GM12878 (cell line): ENCODE measurements at regions not wholly inside any gene's neighbourhood (a gene's known extent, or its start where the extent isn't known, plus 50 kb on each side); places are given as distances from the start of the nearest gene placed in this dataset.

ENCODE experiments used
- ATAC-seq: fragments of 200-7000 bp; cut with Tn5 transposase; 3 replicates; pipeline ENCODE4 v1.9.1; 2020; ENCODE audit warnings: mild to moderate bottlenecking, moderate library complexity
- BruUV-seq: library from RNA; stranded (reverse); fragments of 400-500 nt; replicated peaks from 2 replicates; lab custom pipeline; 2021; lab: Mats Ljungman, UMichigan
- CTCF ChIA-PET: fragments of 300-600 bp; sonication (Branson Sonifier 250); formaldehyde crosslinking; extraction: SDS; loops from one replicate; lab custom pipeline; 2021; ENCODE audit warnings: inconsistent platforms; lab: Yijun Ruan, JAX
- POLR2A ChIA-PET: fragments of 350-600 bp; formaldehyde crosslinking; extraction: SDS; loops from one replicate; lab custom pipeline; 2021; ENCODE audit warnings: inconsistent platforms; lab: Charles Lee
- RAD21 ChIA-PET: fragments of 300-600 bp; sonication (Branson Sonifier 250); formaldehyde crosslinking; loops from one replicate; lab custom pipeline; 2023; ENCODE audit warnings: antibody characterized with exemption; ENCODE audit not compliant: unreplicated experiment; lab: Charles Lee
- SMC1A ChIA-PET: fragments of 300-600 bp; sonication (Branson Sonifier 250); formaldehyde crosslinking; loops from one replicate; lab custom pipeline; 2023; ENCODE audit not compliant: unreplicated experiment, uncharacterized antibody; lab: Charles Lee
- DNase-seq: peaks from one replicate; pipeline ENCODE4 v3.0.0-alpha.2; 2011; ENCODE audit warnings: low read depth, low spot score
- FAIRE-seq: peaks from 3 replicates; lab custom pipeline; 2011; peaks lifted over from hg19 to GRCh38; lab: Jason Lieb, UNC
- H2AFZ ChIP-seq: 2 replicates; pipeline ENCODE4 v1.6.0; 2011; ENCODE audit warnings: low read depth, low read length, control low read depth; ENCODE audit not compliant: control insufficient read depth
- H3K27ac ChIP-seq: 2 replicates; pipeline ENCODE4 v1.5.1; 2011; ENCODE audit warnings: control low read depth; ENCODE audit not compliant: control insufficient read depth, insufficient read depth
- H3K27me3 ChIP-seq, 2 experiments: replicated peaks in 1 of 2; 2 replicates each; pipeline versions ENCODE4 v1.6.0 to v1.6.1; 2011; ENCODE audit warnings: low read length in 1 of 2; ENCODE audit not compliant: control insufficient read depth in 2 of 2, insufficient read depth in 2 of 2
- H3K36me3 ChIP-seq, 2 experiments: 2 replicates each; pipeline ENCODE4 v1.5.1; 2011; ENCODE audit warnings: low read length in 1 of 2; ENCODE audit not compliant: control insufficient read depth in 2 of 2, insufficient read depth in 2 of 2
- H3K4me1 ChIP-seq: 2 replicates; pipeline ENCODE4 v1.6.1; 2011; ENCODE audit warnings: mild to moderate bottlenecking, low read length, moderate library complexity, mixed read lengths; ENCODE audit not compliant: control insufficient read depth, insufficient read depth
- H3K4me2 ChIP-seq: 2 replicates; pipeline ENCODE4 v1.6.0; 2011; ENCODE audit warnings: control low read depth; ENCODE audit not compliant: control insufficient read depth, insufficient read depth
- H3K4me3 ChIP-seq: fragments of 200-600 bp; sonication (generic); 2 replicates; pipeline ENCODE4 v1.5.1; 2016
- H3K79me2 ChIP-seq: 2 replicates; pipeline ENCODE4 v1.6.0; 2011; ENCODE audit warnings: low read length; ENCODE audit not compliant: control insufficient read depth, insufficient read depth
- H3K9ac ChIP-seq: 2 replicates; pipeline ENCODE4 v1.8.0; 2011; ENCODE audit warnings: low read length, control low read depth, mixed read lengths; ENCODE audit not compliant: control insufficient read depth, insufficient read depth
- H3K9me3 ChIP-seq: replicated peaks from 3 replicates; pipeline ENCODE4 v1.5.1; 2011; ENCODE audit warnings: mild to moderate bottlenecking, low read length; ENCODE audit not compliant: control insufficient read depth, insufficient read depth
- H4K20me1 ChIP-seq: 2 replicates; pipeline ENCODE4 v1.6.0; 2011; ENCODE audit not compliant: control insufficient read depth, insufficient read depth
- BACH1 ChIP-seq: fragments of 450-650 bp; IDR thresholded peaks from 2 replicates; pipeline ENCODE4 v1.6.1; 2017; ENCODE audit warnings: mild to moderate bottlenecking, borderline replicate concordance
- BHLHE40 ChIP-seq, 2 experiments: fragments of 450-650 bp in 1 of 2; IDR thresholded peaks; 2 replicates each; pipeline ENCODE4 v1.6.1; 2011 to 2017; ENCODE audit warnings: low read depth in 2 of 2, borderline replicate concordance in 1 of 2, improper control_type of control experiment in 1 of 2, low read length in 1 of 2, mild to moderate bottlenecking in 1 of 2
- CBFB ChIP-seq: IDR thresholded peaks from 2 replicates; pipeline ENCODE4 v1.6.1; 2016; ENCODE audit warnings: antibody characterized with exemption, low read depth
- CHD1 ChIP-seq: IDR thresholded peaks from 2 replicates; pipeline ENCODE4 v1.6.1; 2012; ENCODE audit warnings: low read depth, low read length, improper control_type of control experiment
- JUNB ChIP-seq: IDR thresholded peaks from 2 replicates; pipeline ENCODE4 v1.6.1; 2016; ENCODE audit warnings: antibody characterized with exemption, mild to moderate bottlenecking
- JUND ChIP-seq: IDR thresholded peaks from 2 replicates; pipeline ENCODE4 v1.6.1; 2012; ENCODE audit warnings: low read depth, mild to moderate bottlenecking, low read length, improper control_type of control experiment, moderate library complexity
- KDM1A ChIP-seq: fragments of 200-600 bp; sonication (generic); IDR thresholded peaks from 2 replicates; pipeline ENCODE4 v1.6.1; 2016; ENCODE audit warnings: borderline replicate concordance
- NFYB ChIP-seq: IDR thresholded peaks from 2 replicates; pipeline ENCODE4 v1.6.1; 2011; ENCODE audit warnings: low read depth, mild to moderate bottlenecking, low read length, improper control_type of control experiment, moderate library complexity; ENCODE audit not compliant: insufficient read depth
- PAX5 ChIP-seq: IDR thresholded peaks from 2 replicates; pipeline ENCODE4 v1.6.1; 2011; ENCODE audit warnings: low read depth, low read length, borderline replicate concordance
- SPI1 ChIP-seq: IDR thresholded peaks from 2 replicates; pipeline ENCODE4 v1.6.1; 2011; ENCODE audit warnings: low read depth, mild to moderate bottlenecking, low read length, moderate library complexity, borderline replicate concordance; ENCODE audit not compliant: insufficient read depth
- SREBF2 ChIP-seq: IDR thresholded peaks from 2 replicates; pipeline ENCODE4 v1.6.1; 2012; ENCODE audit warnings: mild to moderate bottlenecking, low read length
- SUPT20H ChIP-seq: IDR thresholded peaks from 2 replicates; pipeline ENCODE4 v1.6.1; 2011; ENCODE audit warnings: low read depth, mild to moderate bottlenecking, low read length, moderate library complexity, borderline replicate concordance; ENCODE audit not compliant: control insufficient read depth
- ZNF217 ChIP-seq: fragments of 450-650 bp; IDR thresholded peaks from 2 replicates; pipeline ENCODE4 v1.6.1; 2017; ENCODE audit warnings: antibody characterized with exemption, mild to moderate bottlenecking
- WGBS: methylation state at CpG from one replicate; pipeline ENCODE4 v1.1.6; 2016; ENCODE audit warnings: low lambda C conversion rate; ENCODE audit not compliant: insufficient replicate concordance, insufficient coverage; ENCODE audit errors: missing lambda C conversion rate; 5-methylcytosine and 5-hydroxymethylcytosine counted together
- in situ Hi-C: fragments of 300-500 bp; cut with MboI; formaldehyde crosslinking; loops from 9 replicates; pipeline ENCODE4 v1.14.3; 2018; ENCODE audit warnings: mixed read lengths
- intact Hi-C: fragments of 100-400 bp; cut with micrococcal nuclease; formaldehyde crosslinking; loops from one replicate; pipeline ENCODE4 v1.14.2; 2022; ENCODE audit not compliant: unreplicated experiment
- TF ChIP-seq, protein P1 (sequence below): fragments of 450-650 bp; IDR thresholded peaks from 2 replicates; pipeline ENCODE4 v1.6.1; 2018; ENCODE audit warnings: mild to moderate bottlenecking, low read depth, moderate library complexity; ENCODE audit not compliant: partially characterized antibody
- TF ChIP-seq, protein P2 (sequence below), 3 experiments: IDR thresholded peaks in 2 of 3; conservative IDR thresholded peaks in 1 of 3; 2 replicates each; pipeline ENCODE4 v1.5.1; 2011; ENCODE audit warnings: low read depth in 3 of 3, low read length in 3 of 3, mild to moderate bottlenecking in 3 of 3, control low read depth in 2 of 3, moderate library complexity in 2 of 3, inconsistent platforms in 1 of 3, mixed read lengths in 1 of 3; ENCODE audit not compliant: control insufficient read depth in 2 of 3, insufficient read depth in 1 of 3; ENCODE audit errors: extremely low read depth in 1 of 3
- TF ChIP-seq, protein P3 (sequence below): fragments of 450-650 bp; IDR thresholded peaks from 2 replicates; pipeline ENCODE4 v1.6.1; 2016; ENCODE audit warnings: mild to moderate bottlenecking

DNA sequence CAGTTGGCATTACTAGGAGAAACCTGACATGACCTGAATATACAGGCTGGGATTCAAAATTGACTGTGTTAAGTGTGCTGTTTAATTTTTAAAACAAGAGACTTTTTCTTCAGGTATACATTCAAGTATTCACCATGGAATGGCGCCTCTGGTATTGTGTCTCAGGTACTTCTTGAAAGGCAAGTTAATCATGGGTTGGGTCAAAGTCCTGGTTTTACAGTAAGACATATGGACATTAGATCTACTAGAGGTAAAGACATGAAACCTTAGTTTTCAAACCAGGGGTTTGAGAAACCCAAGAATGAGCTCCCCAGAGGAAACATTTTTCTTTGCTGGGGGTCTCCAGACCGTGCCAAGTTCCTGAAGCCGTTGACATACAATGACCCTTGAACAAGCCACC, 232.4 kb downstream of the SAMD5 start:
- SMC1A ChIA-PET, result no interaction called here
- ATAC-seq (no peak), FAIRE-seq (no peak), DNase-seq (no peak)
- BruUV-seq, result no TSS peak
- Histone ChIP-seq H3K9me3 (no peaks in the 10 kb centered on the region), H3K36me3 (no peaks in the 10 kb centered on the region), H3K4me3 (no peak overlapping the region), H2AFZ (no peak overlapping the region), H3K27me3 (no peaks in the 10 kb centered on the region), H3K27ac (no peak overlapping the region), H4K20me1 (no peaks in the 10 kb centered on the region), H3K9ac (no peak overlapping the region), H3K4me2 (no peak overlapping the region)
- POLR2A ChIA-PET, result no interaction called here
- RAD21 ChIA-PET, result no interaction called here
- in situ Hi-C loops, result no loop called here
- intact Hi-C loops, result no loop called here
- CTCF ChIA-PET, result no interaction called here
- TF ChIP-seq, protein P1, sequence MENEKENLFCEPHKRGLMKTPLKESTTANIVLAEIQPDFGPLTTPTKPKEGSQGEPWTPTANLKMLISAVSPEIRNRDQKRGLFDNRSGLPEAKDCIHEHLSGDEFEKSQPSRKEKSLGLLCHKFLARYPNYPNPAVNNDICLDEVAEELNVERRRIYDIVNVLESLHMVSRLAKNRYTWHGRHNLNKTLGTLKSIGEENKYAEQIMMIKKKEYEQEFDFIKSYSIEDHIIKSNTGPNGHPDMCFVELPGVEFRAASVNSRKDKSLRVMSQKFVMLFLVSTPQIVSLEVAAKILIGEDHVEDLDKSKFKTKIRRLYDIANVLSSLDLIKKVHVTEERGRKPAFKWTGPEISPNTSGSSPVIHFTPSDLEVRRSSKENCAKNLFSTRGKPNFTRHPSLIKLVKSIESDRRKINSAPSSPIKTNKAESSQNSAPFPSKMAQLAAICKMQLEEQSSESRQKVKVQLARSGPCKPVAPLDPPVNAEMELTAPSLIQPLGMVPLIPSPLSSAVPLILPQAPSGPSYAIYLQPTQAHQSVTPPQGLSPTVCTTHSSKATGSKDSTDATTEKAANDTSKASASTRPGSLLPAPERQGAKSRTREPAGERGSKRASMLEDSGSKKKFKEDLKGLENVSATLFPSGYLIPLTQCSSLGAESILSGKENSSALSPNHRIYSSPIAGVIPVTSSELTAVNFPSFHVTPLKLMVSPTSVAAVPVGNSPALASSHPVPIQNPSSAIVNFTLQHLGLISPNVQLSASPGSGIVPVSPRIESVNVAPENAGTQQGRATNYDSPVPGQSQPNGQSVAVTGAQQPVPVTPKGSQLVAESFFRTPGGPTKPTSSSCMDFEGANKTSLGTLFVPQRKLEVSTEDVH, result no peak
- TF ChIP-seq CHD1, result no peak
- TF ChIP-seq, protein P2, sequence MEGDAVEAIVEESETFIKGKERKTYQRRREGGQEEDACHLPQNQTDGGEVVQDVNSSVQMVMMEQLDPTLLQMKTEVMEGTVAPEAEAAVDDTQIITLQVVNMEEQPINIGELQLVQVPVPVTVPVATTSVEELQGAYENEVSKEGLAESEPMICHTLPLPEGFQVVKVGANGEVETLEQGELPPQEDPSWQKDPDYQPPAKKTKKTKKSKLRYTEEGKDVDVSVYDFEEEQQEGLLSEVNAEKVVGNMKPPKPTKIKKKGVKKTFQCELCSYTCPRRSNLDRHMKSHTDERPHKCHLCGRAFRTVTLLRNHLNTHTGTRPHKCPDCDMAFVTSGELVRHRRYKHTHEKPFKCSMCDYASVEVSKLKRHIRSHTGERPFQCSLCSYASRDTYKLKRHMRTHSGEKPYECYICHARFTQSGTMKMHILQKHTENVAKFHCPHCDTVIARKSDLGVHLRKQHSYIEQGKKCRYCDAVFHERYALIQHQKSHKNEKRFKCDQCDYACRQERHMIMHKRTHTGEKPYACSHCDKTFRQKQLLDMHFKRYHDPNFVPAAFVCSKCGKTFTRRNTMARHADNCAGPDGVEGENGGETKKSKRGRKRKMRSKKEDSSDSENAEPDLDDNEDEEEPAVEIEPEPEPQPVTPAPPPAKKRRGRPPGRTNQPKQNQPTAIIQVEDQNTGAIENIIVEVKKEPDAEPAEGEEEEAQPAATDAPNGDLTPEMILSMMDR (IDR thresholded peaks at IDR 0.05 in 2 of 3, conservative IDR thresholded peaks at IDR 0.05 in 1 of 3; ENCODE audit: control insufficient read depth in 2 of 3, extremely low read depth in 1 of 3, insufficient read depth in 1 of 3, low read depth in 3 of 3, low read length in 3 of 3), result no peak
- no peak for TF ChIP-seq PAX5
- no peak for TF ChIP-seq BACH1
- TF ChIP-seq ZNF217, result no peak
- no peak for TF ChIP-seq NFYB
- TF ChIP-seq SPI1, result no peak
- TF ChIP-seq BHLHE40 (IDR thresholded peaks at IDR 0.05; ENCODE audit: borderline replicate concordance in 1 of 2, low read depth in 2 of 2, low read length in 1 of 2), result no peak
- no peak for TF ChIP-seq JUND
- TF ChIP-seq JUNB, result no peak
- TF ChIP-seq KDM1A, result no peak
- TF ChIP-seq SREBF2, result no peak
- no peak for TF ChIP-seq SUPT20H
- TF ChIP-seq CBFB, result no peak
- TF ChIP-seq, protein P3, sequence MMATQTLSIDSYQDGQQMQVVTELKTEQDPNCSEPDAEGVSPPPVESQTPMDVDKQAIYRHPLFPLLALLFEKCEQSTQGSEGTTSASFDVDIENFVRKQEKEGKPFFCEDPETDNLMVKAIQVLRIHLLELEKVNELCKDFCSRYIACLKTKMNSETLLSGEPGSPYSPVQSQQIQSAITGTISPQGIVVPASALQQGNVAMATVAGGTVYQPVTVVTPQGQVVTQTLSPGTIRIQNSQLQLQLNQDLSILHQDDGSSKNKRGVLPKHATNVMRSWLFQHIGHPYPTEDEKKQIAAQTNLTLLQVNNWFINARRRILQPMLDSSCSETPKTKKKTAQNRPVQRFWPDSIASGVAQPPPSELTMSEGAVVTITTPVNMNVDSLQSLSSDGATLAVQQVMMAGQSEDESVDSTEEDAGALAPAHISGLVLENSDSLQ, result no peak
- TF ChIP-seq, all 136 proteins: peak for 0
- Histone ChIP-seq H3K4me1 (no peaks in the 10 kb centered on the region), H3K79me2 (no peaks in the 10 kb centered on the region)
- WGBS, result 19% methylated on average over 3 of the region's 3 CpGs
